Caco-2 (cell line): ENCODE measurements at regions not wholly inside any gene's neighbourhood (a gene's known extent, or its start where the extent isn't known, plus 50 kb on each side); places are given as distances from the start of the nearest gene placed in this dataset.

Source experiments
- BruUV-seq: library from RNA; stranded (reverse); fragments of 400-500 nt; replicated peaks from 2 replicates; lab custom pipeline; 2021; lab: Mats Ljungman, UMichigan
- CTCF ChIA-PET: fragments of 300-600 bp; sonication (Branson Sonifier 250); formaldehyde crosslinking; loops from one replicate; lab custom pipeline; 2022; ENCODE audit warnings: antibody characterized with exemption; lab: Charles Lee
- POLR2A ChIA-PET: fragments of 300-600 bp; sonication (Branson Sonifier 250); formaldehyde crosslinking; loops from one replicate; lab custom pipeline; 2022; ENCODE audit warnings: antibody characterized with exemption; lab: Charles Lee
- DNase-seq, 2 experiments: peaks; one replicate each; pipeline versions ENCODE4 v3.0.0 to v3.0.0-alpha.2; 2020 to 2022
- H3K27me3 ChIP-seq: replicated peaks from 2 replicates; pipeline ENCODE4 v1.6.0; 2011; ENCODE audit warnings: low read length; ENCODE audit not compliant: control insufficient read depth, insufficient read depth
- H3K36me3 ChIP-seq: 2 replicates; pipeline ENCODE4 v1.5.1; 2011; ENCODE audit warnings: low read length; ENCODE audit not compliant: control insufficient read depth, insufficient read depth
- H3K4me1 ChIP-seq: fragments of 250-450 bp; sonication (Bioruptor Pico); 2 replicates; pipeline ENCODE4 v1.5.1; 2020; ENCODE audit warnings: mild to moderate bottlenecking
- H3K4me3 ChIP-seq: 2 replicates; pipeline ENCODE4 v1.5.1; 2011; ENCODE audit warnings: low read depth, mild to moderate bottlenecking, control low read depth, low read length
- H3K9me3 ChIP-seq: fragments of 250-450 bp; sonication (Bioruptor Pico); 2 replicates; pipeline ENCODE4 v1.5.1; 2020; ENCODE audit warnings: mild to moderate bottlenecking, moderate library complexity
- H3K27ac Mint-ChIP-seq: one replicate; pipeline ENCODE4 v1.8.0; 2022; ENCODE audit warnings: mixed read lengths; ENCODE audit not compliant: unreplicated experiment
- H3K27me3 Mint-ChIP-seq: one replicate; pipeline ENCODE4 v1.8.0; 2022; ENCODE audit warnings: mixed read lengths; ENCODE audit not compliant: insufficient read depth, unreplicated experiment
- H3K36me3 Mint-ChIP-seq: one replicate; pipeline ENCODE4 v1.8.0; 2022; ENCODE audit warnings: mild to moderate bottlenecking, mixed read lengths; ENCODE audit not compliant: insufficient read depth, unreplicated experiment
- H3K4me1 Mint-ChIP-seq: one replicate; pipeline ENCODE4 v1.8.0; 2022; ENCODE audit warnings: low read depth, mixed read lengths; ENCODE audit not compliant: unreplicated experiment
- H3K4me3 Mint-ChIP-seq: one replicate; pipeline ENCODE4 v1.8.0; 2022; ENCODE audit warnings: mild to moderate bottlenecking, moderate library complexity, mixed read lengths; ENCODE audit not compliant: unreplicated experiment
- H3K9me3 Mint-ChIP-seq: one replicate; pipeline ENCODE4 v1.8.0; 2022; ENCODE audit warnings: mixed read lengths; ENCODE audit not compliant: unreplicated experiment
- intact Hi-C: fragments of 100-400 bp; cut with micrococcal nuclease; formaldehyde crosslinking; loops from one replicate; pipeline ENCODE4 v1.10.0; 2022; ENCODE audit not compliant: unreplicated experiment
- TF ChIP-seq, protein P1 (sequence below), 2 experiments: fragments of 200-600 bp in 1 of 2; IDR thresholded peaks; 1 replicate in 1 of 2; 2 replicates in 1 of 2; pipeline versions ENCODE4 v1.5.1 to v1.8.0; 2011 to 2022; ENCODE audit warnings: antibody characterized with exemption in 1 of 2, control low read depth in 1 of 2, inconsistent platforms in 1 of 2, low read depth in 1 of 2, low read length in 1 of 2, mild to moderate bottlenecking in 1 of 2, moderate library complexity in 1 of 2; ENCODE audit not compliant: insufficient read depth in 1 of 2, severe bottlenecking in 1 of 2, unreplicated experiment in 1 of 2

GRCh38 chr22:49492308-49492707 lies 335.4 kb downstream of the BRD1 start:
- Mint-ChIP-seq H3K27me3 (no peaks in the 10 kb centered on the region), H3K9me3 (no peaks in the 10 kb centered on the region)

GRCh38 chr22:49491726-49492125 lies 335.9 kb downstream of the BRD1 start:
- H3K4me3 Mint-ChIP-seq = no peak overlapping the region
- H3K36me3 Mint-ChIP-seq = no peaks in the 10 kb centered on the region
- H3K4me1 ChIP-seq = peaks cover 16% of the 10 kb centered on the region
- H3K27me3 ChIP-seq = no peaks in the 10 kb centered on the region
- no peak for DNase-seq
- H3K27me3 Mint-ChIP-seq = no peaks in the 10 kb centered on the region
- no peak overlapping the region for H3K4me3 ChIP-seq
- no peaks in the 10 kb centered on the region for H3K36me3 ChIP-seq
- TF ChIP-seq, protein P1, sequence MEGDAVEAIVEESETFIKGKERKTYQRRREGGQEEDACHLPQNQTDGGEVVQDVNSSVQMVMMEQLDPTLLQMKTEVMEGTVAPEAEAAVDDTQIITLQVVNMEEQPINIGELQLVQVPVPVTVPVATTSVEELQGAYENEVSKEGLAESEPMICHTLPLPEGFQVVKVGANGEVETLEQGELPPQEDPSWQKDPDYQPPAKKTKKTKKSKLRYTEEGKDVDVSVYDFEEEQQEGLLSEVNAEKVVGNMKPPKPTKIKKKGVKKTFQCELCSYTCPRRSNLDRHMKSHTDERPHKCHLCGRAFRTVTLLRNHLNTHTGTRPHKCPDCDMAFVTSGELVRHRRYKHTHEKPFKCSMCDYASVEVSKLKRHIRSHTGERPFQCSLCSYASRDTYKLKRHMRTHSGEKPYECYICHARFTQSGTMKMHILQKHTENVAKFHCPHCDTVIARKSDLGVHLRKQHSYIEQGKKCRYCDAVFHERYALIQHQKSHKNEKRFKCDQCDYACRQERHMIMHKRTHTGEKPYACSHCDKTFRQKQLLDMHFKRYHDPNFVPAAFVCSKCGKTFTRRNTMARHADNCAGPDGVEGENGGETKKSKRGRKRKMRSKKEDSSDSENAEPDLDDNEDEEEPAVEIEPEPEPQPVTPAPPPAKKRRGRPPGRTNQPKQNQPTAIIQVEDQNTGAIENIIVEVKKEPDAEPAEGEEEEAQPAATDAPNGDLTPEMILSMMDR (IDR thresholded peaks at IDR 0.05; ENCODE audit: insufficient read depth in 1 of 2, low read depth in 1 of 2, low read length in 1 of 2, severe bottlenecking in 1 of 2, unreplicated experiment in 1 of 2) = no peak
- no peaks in the 10 kb centered on the region for H3K9me3 ChIP-seq
- no TSS peak for BruUV-seq
- POLR2A ChIA-PET = no interaction called here
- CTCF ChIA-PET = no interaction called here
- no peaks in the 10 kb centered on the region for H3K9me3 Mint-ChIP-seq
- intact Hi-C loops = no loop called here
- no peak overlapping the region for H3K27ac Mint-ChIP-seq
- H3K4me1 Mint-ChIP-seq = peaks cover 7% of the 10 kb centered on the region

More at GRCh38 chr22:49492308-49492707, 335.4 kb downstream of the BRD1 start:
- TF ChIP-seq, protein P1 (IDR thresholded peaks at IDR 0.05; ENCODE audit: insufficient read depth in 1 of 2, low read depth in 1 of 2, low read length in 1 of 2, severe bottlenecking in 1 of 2, unreplicated experiment in 1 of 2) = no peak
- no peaks in the 10 kb centered on the region; the same call in 1 of the 2 replicates for H3K9me3 ChIP-seq
- BruUV-seq = no TSS peak
- ChIA-PET POLR2A (no interaction called here), CTCF (no interaction called here)
- intact Hi-C loops = no loop called here
- Mint-ChIP-seq H3K4me1 (peaks cover 7% of the 10 kb centered on the region), H3K4me3 (no peak overlapping the region), H3K27ac (no peak overlapping the region), H3K36me3 (no peaks in the 10 kb centered on the region)
- no peak for DNase-seq
- no peak overlapping the region for H3K4me3 ChIP-seq
- no peaks in the 10 kb centered on the region for H3K27me3 ChIP-seq
- no peaks in the 10 kb centered on the region for H3K36me3 ChIP-seq
- H3K4me1 ChIP-seq = peaks cover 12% of the 10 kb centered on the region

DNA sequence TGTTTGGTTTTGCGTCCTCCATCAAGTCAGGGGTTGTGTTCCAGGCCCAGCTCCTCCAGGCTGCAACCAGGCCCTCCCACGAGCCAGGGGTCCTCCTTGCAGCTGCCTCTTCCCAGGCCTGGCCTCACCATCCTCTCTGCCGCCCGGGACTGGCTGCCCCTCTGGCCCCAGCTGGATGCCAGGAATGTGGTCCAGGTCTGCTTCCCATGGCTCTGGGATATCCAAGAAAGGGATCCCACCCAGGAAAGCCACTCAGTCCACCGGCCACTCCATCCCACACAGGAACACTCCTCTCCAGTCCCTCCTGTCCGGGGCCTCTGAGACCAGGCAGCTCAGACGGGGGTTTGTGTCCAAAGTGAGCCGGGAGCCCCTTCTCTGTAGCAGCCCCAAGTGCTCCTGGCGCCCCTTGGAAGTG lies 336.4 kb downstream of the BRD1 start:
- CTCF ChIA-PET = no interaction called here
- Histone ChIP-seq H3K36me3 (no peaks in the 10 kb centered on the region), H3K4me3 (no peak overlapping the region), H3K27me3 (no peaks in the 10 kb centered on the region), H3K9me3 (no peaks in the 10 kb centered on the region), H3K4me1 (peaks cover 16% of the 10 kb centered on the region)
- Mint-ChIP-seq H3K4me1 (peaks cover 7% of the 10 kb centered on the region), H3K4me3 (no peak overlapping the region), H3K9me3 (no peaks in the 10 kb centered on the region), H3K27me3 (no peaks in the 10 kb centered on the region), H3K36me3 (no peaks in the 10 kb centered on the region), H3K27ac (no peak overlapping the region)
- BruUV-seq = no TSS peak
- intact Hi-C loops = no loop called here
- POLR2A ChIA-PET = no interaction called here
- TF ChIP-seq, protein P1 (IDR thresholded peaks at IDR 0.05; ENCODE audit: insufficient read depth in 1 of 2, low read depth in 1 of 2, low read length in 1 of 2, severe bottlenecking in 1 of 2, unreplicated experiment in 1 of 2) = no peak
- DNase-seq = no peak
